HG03159 (cell line): ENCODE measurements at regions not wholly inside any gene's neighbourhood (a gene's known extent, or its start where the extent isn't known, plus 50 kb on each side); places are given as distances from the start of the nearest gene placed in this dataset.
"Not testable (repeated sequence)": the region's sequence is repeated elsewhere in the genome, so short reads cannot be mapped to it uniquely, and the experiment has no call there.

ENCODE experiments used
- ATAC-seq: cut with Tn5 transposase; IDR thresholded peaks from one replicate; pipeline ENCODE4 v1.9.1; 2021; ENCODE audit warnings: mild to moderate bottlenecking, moderate library complexity; ENCODE audit not compliant: unreplicated experiment

DNA sequence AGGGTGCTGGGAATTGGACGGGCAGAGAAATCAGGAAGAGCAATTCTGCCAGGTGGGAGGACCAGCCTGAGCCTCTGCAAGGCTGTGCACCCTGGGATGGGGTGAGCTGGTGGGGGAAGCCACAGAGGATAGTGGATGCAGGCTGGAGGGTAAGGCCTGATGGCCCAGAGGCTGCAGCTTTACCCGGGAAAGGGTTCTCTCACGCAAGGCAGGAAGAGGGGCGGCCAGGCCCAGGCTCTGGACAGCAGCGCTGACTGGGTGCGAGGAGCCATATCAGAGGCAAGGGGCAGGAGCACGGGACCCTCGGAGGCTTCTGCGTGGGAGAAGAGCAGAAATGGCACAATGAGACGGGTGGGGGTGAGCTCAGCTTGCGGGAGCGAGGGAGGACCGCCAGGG, 104.6 kb downstream of the SOX1 start:
- no peak for ATAC-seq

DNA sequence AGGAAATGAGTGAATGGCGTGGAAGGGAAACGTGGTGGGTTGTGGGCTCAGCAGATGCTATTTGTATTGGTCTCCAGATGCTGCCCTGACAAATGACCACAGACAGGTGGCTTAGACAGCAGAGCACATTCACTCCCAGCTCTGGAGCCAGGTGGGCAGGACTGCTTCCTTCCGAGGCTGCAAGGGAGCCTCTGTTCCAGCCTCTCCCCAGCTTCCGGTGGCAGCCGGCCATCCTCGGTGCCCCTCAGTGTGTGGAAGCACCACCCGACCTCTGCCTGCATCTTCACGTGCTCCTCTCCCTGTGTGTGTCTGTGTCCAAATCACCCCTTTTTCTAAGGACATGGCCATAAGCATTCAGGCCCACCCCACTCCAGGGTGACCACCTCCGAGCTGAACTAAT, 105.1 kb downstream of the SOX1 start:
- no peak for ATAC-seq

DNA sequence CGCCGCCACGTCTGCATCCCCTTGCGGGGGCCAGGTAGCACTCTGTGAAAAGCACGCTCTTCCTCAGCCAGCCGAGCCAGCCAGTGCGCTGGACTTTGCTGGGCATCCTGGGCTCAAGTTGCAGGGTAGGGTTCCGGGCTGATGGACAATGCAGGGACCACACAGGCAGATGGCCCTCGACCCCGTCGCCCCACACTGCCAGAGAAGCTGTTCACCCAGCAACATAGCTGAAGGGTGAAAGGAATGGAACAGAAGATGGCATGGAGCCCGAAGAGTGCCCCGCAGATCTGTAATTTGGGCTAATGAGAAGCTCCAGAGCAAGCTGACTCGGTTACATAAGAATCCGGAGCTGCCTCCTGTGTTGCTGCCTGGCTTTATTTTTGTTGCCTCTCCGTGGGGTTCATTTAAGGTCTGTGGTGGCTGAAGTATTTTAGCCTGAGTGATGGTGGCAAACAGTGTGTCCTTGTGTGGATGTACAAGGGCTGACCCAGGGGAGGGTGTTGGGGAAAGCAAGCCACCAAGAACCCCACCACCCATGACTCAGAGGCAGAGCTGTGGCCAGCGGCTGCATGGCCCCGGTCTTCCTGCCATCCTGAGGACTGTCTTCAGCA, 105.8 kb downstream of the SOX1 start:
- no peak for ATAC-seq

DNA sequence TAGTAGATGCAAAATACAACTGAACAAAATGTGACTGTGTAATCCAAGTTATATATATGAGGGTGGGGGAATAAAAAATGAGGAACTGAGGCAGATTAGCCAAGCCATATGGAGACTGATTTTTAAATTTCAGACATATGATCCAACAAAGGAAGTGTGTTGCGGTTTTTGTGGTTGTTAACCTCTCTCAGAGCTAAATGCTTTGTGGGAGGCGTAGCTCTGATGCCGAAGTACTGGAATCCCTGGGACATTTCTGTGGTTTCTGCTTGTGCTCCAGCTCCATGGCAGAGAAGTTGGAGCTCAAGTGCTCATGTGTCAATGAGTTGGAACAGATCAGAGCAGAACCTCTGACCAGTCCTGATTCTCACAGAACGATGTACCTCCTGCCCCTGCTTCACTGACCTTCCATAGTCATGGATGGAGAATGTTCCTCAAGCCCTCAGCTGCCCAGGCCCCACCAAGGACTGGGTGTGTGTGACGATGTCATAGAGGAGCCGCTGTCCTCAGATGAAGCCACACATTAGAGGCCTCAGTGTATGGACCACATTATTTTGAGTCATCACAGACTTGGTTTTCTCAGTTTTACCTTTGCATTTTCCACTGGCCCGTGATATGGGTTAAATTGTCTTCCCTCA, 107.6 kb downstream of the SOX1 start:
- no peak for ATAC-seq

DNA sequence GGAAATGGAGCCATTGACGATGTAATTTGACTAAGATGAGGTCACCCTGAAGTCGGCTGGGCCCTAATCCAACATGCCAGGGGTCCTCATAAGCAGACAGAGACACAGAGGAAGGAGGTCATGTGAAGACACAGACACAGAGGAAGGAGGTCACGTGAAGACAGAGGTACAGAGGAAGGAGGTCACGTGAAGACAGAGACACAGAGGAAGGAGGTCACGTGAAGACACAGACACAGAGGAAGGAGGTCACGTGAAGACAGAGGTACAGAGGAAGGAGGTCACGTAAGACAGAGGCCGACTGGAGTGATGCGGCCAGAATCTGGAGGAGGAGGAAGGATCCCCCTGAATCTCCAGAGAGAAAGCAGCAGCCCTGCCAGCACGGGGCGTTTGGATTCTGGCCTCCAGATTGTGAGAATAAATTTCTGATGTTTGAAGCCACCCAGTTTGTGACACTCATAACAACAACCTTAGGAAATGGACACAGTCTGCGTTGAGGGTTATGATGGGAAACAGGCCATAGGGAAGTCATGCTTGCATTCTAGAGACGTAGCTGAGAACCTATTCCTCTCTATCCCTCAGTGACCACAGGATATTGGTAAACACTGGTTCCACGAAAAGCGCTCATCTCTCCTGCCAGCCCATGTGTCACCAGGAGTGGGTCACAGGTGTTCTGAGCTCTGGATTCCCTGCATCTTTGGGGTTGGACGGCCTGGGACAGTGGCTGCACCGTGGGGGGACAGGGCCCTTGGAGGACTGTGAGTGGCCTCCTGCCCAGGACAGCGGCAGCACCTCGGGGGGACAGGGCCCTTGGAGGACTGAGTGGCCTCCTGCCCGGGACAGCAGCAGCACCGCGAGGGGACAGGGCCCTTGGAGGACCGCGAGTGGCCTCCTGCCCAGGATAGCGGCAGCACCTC, 108.5 kb downstream of the SOX1 start:
- no peak for ATAC-seq

DNA sequence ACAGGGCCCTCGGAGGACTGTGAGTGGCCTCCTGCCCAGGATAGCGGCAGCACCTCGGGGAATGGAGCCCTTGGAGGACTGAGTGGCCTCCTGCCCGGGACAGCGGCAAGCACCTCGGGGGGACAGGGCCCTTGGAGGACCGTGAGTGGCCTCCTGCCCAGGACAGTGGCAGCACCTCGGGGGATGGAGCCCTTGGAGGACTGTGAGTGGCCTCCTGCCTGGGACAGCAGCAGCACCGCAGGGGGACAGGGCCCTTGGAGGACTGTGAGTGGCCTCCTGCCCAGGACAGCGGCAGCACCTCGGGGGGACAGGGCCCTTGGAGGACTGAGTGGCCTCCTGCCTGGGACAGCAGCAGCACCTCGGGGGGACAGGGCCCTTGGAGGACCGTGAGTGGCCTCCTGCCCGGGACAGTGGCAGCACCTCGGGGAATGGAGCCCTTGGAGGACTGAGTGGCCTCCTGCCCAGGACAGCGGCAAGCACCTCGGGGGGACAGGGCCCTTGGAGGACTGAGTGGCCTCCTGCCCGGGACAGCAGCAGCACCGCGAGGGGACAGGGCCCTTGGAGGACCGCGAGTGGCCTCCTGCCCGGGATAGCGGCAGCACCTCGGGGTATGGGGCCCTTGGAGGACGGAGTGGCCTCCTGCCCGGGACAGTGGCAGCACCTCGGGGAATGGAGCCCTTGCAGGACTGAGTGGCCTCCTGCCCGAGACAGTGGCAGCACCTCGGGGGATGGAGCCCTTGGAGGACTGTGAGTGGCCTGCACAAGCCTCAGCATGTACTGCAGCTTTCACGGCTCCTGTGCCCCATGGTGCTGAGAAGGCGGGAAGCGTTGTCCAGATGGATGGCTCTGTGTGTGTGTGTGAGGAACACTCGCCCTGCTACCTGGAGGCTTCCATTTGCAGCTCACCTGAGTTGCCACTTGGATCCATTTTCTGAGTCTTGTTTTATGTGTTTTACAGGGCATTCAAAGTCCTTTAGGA, 109.5 kb downstream of the SOX1 start:
- not testable (repeated sequence) for ATAC-seq

DNA sequence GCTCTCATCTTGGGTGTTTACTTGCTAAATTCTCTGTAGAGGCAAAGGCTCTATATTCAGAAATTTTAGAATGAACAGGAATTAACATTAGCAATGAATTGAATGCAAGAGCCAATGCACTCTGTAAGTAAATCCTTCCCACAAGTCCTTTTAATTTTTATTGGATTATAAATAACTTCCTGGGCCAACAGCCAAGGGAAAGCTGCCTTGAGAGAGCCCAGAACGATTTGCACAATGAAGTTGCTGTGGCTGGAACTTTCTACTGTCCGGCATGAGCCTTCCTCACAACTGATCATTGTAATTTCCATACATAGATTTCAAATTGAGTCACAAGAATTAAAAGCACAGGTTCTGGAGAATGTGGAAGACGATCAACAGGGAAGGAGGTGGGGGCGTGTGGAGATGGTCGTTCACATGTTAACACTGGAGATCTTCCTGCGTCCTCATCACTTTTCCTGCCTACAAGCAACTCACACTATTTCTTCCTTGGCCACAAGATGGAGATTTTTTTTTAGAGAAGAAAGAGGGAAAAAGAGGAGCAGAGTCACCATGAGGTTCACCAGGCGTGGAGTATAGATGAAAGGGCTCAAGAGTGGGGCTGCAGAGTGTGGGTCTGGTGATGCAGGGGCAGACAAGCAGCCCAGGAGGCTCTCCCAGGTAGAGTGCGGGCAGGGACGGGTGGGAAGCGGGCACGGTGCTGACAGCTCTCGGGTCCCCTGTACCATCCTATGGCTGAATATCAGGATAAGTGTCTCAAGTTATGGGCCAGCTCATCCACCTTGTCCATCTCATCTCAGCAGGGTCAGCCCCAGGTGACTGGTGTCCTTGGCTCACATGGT, 110.7 kb downstream of the SOX1 start:
- no peak for ATAC-seq

DNA sequence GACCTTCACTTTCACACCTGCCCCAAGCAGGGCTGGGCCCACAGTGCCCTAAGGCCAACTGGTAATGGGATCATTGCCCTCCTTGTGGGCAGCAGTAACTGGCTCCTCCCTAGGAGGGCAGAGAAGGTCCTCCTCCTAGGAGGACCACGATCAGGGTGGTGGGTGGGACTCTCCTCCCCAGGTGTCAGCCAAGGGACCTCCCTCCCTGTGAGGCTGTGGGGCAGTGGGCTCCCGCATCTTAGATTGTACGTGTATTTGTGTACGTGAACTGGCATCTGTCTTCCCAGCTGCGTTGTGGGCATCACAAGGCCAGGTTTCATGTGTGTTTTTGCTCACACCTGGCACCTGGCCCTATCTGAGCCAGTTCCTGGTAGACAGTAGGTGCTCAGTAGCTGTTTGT, 111.8 kb downstream of the SOX1 start:
- no peak for ATAC-seq

DNA sequence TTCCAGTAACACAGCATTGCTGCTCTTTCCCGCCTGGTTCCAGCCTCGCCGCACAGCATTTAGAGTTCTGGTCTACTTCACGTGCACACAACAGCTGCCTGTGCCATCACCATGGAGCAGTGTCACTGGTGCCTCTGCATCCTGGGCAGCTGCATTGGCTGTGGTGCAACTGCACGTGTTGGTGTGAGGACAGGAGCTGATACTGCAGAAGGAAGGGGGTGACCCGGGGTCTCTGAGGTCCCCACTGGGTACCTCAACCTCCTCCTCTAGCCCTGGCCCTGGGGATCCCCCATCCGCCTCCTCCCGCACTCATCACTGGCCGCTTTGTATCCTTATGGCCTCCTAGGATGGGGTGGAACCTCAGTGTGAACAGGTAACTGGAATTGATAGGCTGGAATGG, 112.5 kb downstream of the SOX1 start:
- ATAC-seq: no peak

DNA sequence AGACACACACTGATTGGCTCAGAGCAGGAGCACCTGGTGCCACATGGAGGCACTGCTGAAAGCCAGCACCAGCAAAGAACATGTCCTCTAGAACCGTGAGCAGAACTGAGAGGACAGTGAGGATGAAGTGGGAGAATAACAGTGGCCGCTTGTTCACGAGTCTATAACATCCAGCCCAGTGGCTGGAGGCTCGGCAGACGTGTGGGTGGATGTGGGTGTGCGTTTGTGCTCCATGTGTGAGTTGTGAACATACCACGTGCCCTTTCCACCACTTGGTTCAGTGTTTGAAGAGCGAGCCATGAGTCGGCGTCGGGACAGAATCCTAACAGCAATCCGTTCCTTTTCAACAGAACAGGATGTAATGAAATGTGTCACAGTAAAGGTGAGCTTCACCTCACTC, 113.0 kb downstream of the SOX1 start:
- no peak for ATAC-seq

DNA sequence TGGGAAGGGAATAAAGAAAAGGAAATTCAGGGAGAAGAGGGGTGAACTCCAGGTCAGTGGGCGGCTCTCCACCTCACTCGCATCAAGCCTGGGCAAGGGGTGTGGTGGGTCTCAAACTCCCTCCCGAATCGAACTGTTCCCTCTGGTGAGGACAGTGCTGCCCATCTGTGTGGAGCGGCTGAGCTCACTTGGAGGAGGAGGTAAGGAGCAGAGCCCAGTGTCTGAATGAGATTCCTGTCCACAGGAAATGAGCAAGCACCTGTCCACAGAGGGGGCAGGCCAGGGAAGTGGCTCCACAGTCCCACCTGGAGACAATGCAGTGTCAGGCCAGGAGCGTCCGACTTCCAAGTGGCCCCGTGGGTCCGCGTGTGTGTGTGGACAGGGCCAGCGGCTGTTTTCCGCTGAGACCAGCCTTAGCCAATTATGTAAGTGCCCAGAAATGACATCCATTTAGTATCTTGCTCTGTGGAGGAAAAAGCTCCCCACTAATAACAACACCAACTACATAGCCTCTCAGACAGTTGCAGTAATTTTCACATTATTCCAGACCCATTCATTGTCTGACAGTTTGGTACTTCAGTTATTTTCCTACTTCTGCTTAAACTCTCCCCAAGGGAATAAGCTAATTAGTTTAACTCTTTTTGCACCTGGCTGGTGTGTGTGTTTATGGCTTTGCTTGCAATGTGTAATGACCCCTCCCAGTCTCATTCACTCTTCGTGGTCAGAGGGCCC, 114.6 kb downstream of the SOX1 start:
- ATAC-seq: no peak

DNA sequence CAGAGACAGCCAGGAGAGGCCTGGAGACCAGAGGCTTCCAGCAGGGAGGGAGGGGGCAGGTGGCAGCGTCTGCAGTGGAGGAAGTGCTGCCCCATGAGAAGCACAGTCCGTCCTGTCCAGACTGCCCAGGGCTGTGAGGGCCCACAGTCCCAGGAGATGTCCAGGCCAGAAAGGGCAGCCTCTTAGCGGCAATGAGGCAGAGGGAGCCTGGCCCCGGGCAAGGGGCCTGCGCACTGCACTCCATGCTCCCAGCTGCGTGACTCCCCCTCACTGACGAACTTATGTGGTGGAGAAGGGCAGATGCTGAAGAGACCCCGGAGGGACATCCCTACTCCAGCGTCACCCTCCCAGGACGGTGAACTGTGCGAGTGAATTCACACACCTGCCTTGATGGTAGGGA, 115.3 kb downstream of the SOX1 start:
- ATAC-seq: no peak

DNA sequence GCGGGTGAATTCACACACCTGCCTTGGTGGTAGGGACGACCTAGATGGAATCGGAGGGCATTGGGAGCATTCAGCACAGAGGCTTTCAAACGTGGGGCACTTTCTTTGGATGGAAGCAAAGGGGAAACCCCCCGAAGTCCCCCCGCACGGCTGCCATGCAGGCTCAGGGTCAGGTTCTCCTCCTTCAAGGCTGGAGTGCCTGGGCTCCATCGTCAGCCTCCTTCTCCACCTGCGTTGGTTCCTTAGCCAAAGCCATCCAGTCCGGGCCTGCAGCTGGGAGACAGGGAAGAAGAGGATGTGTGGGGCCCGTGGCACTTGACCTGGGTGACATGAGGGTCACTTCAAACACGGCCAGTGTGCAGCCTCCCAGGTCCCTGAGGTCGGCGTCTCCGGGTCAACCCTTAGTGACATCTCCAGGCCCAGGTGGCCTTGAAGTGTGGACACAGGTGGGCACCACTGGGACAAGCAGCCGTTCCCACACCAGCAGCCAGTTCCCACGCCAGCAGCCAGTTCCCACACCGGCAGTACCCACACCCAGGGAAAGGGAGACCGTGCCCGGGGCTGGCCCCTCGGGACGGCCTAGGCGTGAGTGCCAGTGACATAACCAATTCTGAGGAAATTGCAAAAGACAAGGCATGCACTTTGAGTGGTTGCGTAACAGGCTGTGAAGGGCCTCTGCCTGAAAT, 116.0 kb downstream of the SOX1 start:
- ATAC-seq: no peak

DNA sequence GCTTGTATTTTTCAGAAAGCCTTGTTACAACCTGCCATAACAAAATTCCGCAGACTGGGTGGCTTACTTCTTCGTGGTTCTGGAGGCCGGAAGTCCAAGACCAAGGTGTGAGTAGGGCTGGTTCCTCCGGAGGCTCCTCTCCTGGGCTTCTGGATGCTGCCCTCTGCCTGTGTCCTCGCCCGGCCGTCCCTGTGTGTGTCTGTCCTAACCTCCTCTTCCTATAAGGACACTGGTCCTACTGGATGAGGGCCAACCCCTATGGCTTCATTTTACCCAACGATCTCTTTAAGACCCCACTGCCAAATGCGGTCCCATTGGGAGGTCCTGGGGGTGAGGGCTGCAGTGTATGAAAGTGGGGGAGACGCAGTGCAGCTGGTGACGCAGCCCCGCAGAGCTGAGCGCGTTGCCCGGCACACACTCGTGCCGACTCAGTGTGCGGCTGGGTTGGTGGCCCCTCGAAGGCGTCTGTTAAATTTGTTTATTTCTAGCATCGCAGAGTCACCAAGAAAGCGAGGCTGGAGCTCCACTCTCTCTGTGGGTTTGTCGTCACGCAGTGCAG, 116.7 kb downstream of the SOX1 start:
- no peak for ATAC-seq

DNA sequence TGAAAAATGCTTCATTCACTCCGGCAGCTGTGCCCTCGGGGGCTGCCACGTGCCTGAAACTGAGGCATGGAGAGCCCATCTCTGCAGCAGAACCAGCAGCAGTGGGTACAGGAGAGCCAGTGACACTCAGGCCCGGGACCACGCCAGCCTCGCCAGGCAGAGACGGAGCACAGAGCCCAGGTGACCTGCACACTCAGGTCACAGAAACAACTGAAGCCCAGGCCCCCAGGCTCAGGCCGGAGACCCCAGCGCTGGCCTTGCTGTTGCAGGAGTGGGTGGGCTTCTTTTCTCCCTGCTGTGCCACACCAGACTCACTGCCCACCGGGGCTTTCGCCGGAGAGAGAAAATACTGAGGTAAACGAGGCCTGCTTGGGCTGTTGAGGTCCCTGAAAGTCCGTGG, 117.3 kb downstream of the SOX1 start:
- no peak for ATAC-seq

DNA sequence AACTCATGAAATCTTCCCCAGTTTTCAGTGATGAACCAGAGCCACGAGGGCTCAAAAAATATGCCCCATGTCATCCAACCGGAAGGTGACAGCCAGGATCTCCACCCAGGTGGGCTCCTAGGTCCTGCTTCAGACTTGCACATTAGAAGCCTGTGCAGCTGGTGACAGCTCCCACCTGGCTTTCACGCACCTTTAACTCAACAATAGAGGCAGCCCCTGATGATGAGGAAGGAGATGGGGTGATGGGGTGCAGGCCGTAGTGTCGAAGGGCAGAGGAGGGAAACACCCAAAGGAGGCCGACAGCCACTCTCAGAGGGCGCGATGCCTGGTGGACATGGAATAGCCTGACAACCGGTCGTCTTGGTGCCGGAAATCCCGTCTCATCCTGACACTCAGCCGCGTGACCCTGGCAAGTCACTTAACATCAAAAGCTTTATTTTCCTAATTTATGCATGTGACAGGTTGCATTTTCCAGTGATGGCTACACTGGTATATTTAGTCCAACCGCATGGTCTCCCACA, 118.0 kb downstream of the SOX1 start:
- no peak for ATAC-seq

DNA sequence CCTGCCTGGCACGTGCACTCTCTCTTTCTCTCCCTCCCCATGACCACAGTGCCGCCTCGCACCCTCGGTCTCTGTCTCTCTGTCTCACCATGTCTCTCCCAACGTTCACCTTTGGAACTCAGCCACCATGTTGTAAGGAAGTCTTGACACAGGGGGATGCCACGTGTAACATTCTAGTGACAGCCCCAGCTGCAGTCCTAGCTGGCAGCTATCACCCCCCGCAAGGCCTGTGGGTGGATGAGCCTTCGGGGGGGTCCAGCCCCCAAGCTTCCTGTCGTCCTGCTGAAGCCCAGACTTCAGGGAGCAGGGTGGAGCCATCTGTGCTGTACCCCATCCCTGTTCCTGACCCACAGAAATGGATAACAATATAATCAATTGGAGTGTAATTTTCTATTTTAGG, 118.5 kb downstream of the SOX1 start:
- no peak for ATAC-seq

DNA sequence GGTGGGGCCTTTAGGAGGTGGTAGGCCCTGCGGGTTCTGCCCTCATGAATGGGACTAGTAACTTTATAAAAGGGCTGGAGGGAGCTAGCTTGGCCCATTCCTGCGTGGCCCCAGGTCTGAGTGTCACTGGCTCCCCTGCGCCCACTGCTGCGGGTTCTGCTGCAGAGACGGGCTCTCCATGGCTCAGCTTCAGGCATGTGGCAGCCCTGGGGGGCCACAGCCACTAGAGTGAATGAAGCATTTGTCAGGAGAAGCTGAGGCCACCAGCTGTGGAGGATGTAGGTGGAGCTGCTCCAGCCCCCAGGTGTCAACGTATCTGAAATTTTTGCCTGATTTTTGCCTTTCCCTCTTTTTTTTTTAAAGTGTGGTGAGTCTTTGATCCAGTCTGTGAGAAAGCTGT, 119.1 kb downstream of the SOX1 start:
- ATAC-seq: no peak
